Esophagus muscularis mucosa (tissue), 4 donors: ENCODE measurements at regions not wholly inside any gene's neighbourhood (a gene's known extent, or its start where the extent isn't known, plus 50 kb on each side); places are given as distances from the start of the nearest gene placed in this dataset.

Experiments used
- DNase-seq: peaks from one replicate; pipeline ENCODE4 v3.0.0-alpha.2; 2017; ENCODE audit errors: extremely low spot score
- H3K27ac ChIP-seq, 4 donors: fragments of 200-600 bp; sonication (generic); replicated peaks in 1 of 4; 1 replicate in 3 of 4; 2 replicates in 1 of 4; pipeline ENCODE4 v1.5.1; 2016 to 2019; ENCODE audit warnings: mild to moderate bottlenecking in 1 of 4
- H3K27me3 ChIP-seq, 4 donors: fragments of 200-600 bp; sonication (generic); one replicate each; pipeline versions ENCODE4 v1.5.1 to v1.6.0; 2016 to 2019
- H3K36me3 ChIP-seq, 4 donors: fragments of 200-600 bp; sonication (generic); one replicate each; pipeline ENCODE4 v1.5.1; 2016 to 2019
- H3K4me1 ChIP-seq, 4 donors: fragments of 200-600 bp; sonication (generic); one replicate each; pipeline ENCODE4 v1.5.1; 2016 to 2019
- H3K4me3 ChIP-seq, 4 donors: fragments of 200-600 bp; sonication (generic); 1 replicate in 2 of 4; 2 replicates in 2 of 4; pipeline ENCODE4 v1.5.1; 2016 to 2019; ENCODE audit warnings: mild to moderate bottlenecking in 4 of 4, moderate library complexity in 1 of 4
- H3K9me3 ChIP-seq, 4 donors: fragments of 200-600 bp; sonication (generic); 1 replicate in 3 of 4; 2 replicates in 1 of 4; pipeline ENCODE4 v1.5.1; 2016 to 2019
- EP300 ChIP-seq: sonication (generic); formaldehyde crosslinking; IDR thresholded peaks from one replicate; pipeline ENCODE4 v1.6.1; 2017; ENCODE audit warnings: antibody characterized with exemption
- POLR2A ChIP-seq: fragments of 450-650 bp; IDR thresholded peaks from one replicate; pipeline ENCODE4 v1.6.1; 2017; ENCODE audit warnings: antibody characterized with exemption, moderate library complexity, mild to moderate bottlenecking, low read depth
- POLR2AphosphoS5 ChIP-seq, 2 donors: sonication (generic); formaldehyde crosslinking; IDR thresholded peaks; one replicate each; pipeline ENCODE4 v1.6.1; 2017; ENCODE audit warnings: antibody characterized with exemption in 2 of 2
- WGBS: methylation state at CpG from one replicate; pipeline ENCODE4 v1.1.5; 2018; 5-methylcytosine and 5-hydroxymethylcytosine counted together
- intact Hi-C: fragments of 100-400 bp; cut with DNase I; formaldehyde crosslinking; loops from one replicate; pipeline ENCODE4 v1.15.1; 2023
- small RNA-seq, 3 donors: library from RNA; depleted of rRNA; stranded (forward); fragments of <200 nt; gene quantifications; one replicate each; pipeline ENCODE3, GENCODE V24; 2016
- TF ChIP-seq, protein P1 (sequence below), 3 experiments: fragments of 200-600 bp in 2 of 3; fragments of 450-650 bp in 1 of 3; sonication (generic) in 2 of 3; IDR thresholded peaks; one replicate each; pipeline ENCODE4 v1.5.1; 2017 to 2019; ENCODE audit warnings: antibody characterized with exemption in 3 of 3, mild to moderate bottlenecking in 2 of 3, moderate library complexity in 1 of 3

DNA sequence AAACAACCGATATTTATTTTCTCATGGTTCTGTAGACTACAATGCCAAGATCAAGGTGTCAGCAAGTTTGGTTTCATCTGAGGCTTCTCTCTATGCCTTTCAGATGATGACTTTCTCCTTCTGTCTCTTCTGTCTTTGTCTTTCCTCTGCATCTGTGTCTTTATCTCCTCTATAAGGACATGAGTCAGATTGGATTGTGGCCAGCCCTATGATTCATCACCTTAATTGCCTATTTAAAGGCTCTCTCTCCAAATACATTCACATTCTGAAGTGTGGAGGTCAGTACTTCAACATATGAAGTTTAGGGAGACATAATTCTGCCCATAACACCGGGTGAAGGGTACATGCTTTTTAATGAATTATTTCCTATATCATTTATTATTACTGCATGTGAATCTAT is 71.2 kb upstream of the CNTNAP5 start:
- no peaks in the 10 kb centered on the region for H3K4me1 ChIP-seq
- no peak overlapping the region for H3K27ac ChIP-seq
- TF ChIP-seq POLR2A (no peak), POLR2AphosphoS5 (IDR thresholded peaks at IDR 0.05) (no peak), EP300 (no peak)
- TF ChIP-seq, protein P1, sequence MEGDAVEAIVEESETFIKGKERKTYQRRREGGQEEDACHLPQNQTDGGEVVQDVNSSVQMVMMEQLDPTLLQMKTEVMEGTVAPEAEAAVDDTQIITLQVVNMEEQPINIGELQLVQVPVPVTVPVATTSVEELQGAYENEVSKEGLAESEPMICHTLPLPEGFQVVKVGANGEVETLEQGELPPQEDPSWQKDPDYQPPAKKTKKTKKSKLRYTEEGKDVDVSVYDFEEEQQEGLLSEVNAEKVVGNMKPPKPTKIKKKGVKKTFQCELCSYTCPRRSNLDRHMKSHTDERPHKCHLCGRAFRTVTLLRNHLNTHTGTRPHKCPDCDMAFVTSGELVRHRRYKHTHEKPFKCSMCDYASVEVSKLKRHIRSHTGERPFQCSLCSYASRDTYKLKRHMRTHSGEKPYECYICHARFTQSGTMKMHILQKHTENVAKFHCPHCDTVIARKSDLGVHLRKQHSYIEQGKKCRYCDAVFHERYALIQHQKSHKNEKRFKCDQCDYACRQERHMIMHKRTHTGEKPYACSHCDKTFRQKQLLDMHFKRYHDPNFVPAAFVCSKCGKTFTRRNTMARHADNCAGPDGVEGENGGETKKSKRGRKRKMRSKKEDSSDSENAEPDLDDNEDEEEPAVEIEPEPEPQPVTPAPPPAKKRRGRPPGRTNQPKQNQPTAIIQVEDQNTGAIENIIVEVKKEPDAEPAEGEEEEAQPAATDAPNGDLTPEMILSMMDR (IDR thresholded peaks at IDR 0.05): no peak
- H3K27me3 ChIP-seq: no peaks in the 10 kb centered on the region
- 78% methylated on average over 2 of the region's 2 CpGs for WGBS
- H3K4me3 ChIP-seq: no peak overlapping the region
- intact Hi-C loops: no loop called here
- H3K9me3 ChIP-seq: no peaks in the 10 kb centered on the region
- no peak for DNase-seq
- no peaks in the 10 kb centered on the region for H3K36me3 ChIP-seq

DNA sequence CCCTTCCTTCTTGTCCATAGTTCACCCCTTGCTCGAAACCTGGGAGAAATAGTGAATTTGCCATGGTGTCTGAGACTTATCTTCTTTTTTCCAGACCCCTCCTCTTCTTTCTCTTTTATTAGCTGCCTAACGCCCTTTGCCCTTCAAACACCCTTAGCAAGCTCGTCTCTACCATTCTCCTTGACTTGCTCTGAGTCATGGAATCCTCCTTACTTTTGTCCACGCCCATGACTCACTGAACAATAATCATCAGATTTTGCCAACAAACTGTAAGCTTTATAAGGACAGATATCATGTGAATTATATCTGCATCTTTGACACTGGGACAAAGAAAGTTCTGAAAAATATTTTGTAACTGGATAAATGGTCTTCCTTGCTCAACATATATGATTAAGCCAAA is 67.1 kb upstream of the CNTNAP5 start:
- H3K27me3 ChIP-seq: no peaks in the 10 kb centered on the region
- H3K9me3 ChIP-seq: no peaks in the 10 kb centered on the region
- H3K4me3 ChIP-seq: no peak overlapping the region
- H3K36me3 ChIP-seq: no peaks in the 10 kb centered on the region
- no peak for DNase-seq
- intact Hi-C loops: no loop called here
- H3K27ac ChIP-seq: no peak overlapping the region
- WGBS: 82% methylated on average over 4 of the region's 4 CpGs
- TF ChIP-seq POLR2A: no peak
- no peak for TF ChIP-seq EP300
- no peak for TF ChIP-seq POLR2AphosphoS5 (IDR thresholded peaks at IDR 0.05)
- TF ChIP-seq, protein P1 (IDR thresholded peaks at IDR 0.05): no peak
- H3K4me1 ChIP-seq: no peaks in the 10 kb centered on the region

DNA sequence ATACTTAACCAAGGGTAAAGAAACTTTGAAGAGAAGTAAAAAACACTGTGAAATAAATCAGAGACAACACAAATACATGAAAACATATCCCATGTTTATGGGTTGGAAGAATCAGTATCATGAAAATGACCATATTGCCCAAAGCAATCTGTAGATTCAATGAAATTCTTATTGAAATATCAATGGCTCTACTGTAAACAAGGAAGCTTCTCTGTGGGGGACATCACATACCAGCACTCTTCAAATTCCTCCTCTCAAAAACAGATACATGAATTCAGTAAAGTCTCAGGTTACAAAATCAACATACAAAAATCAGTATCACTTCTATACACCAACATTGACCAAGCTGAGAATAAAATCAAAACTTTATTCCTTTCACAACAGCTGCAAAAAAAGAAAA is 63.5 kb upstream of the CNTNAP5 start:
- H3K9me3 ChIP-seq: no peaks in the 10 kb centered on the region
- no peaks in the 10 kb centered on the region for H3K36me3 ChIP-seq
- no peak overlapping the region for H3K4me3 ChIP-seq
- H3K4me1 ChIP-seq: no peaks in the 10 kb centered on the region
- H3K27ac ChIP-seq: no peak overlapping the region
- TF ChIP-seq, protein P1 (IDR thresholded peaks at IDR 0.05): no peak
- no peak for TF ChIP-seq POLR2A
- no peak for TF ChIP-seq EP300
- no peak for TF ChIP-seq POLR2AphosphoS5 (IDR thresholded peaks at IDR 0.05)
- no peaks in the 10 kb centered on the region for H3K27me3 ChIP-seq
- DNase-seq: no peak
- intact Hi-C loops: no loop called here

DNA sequence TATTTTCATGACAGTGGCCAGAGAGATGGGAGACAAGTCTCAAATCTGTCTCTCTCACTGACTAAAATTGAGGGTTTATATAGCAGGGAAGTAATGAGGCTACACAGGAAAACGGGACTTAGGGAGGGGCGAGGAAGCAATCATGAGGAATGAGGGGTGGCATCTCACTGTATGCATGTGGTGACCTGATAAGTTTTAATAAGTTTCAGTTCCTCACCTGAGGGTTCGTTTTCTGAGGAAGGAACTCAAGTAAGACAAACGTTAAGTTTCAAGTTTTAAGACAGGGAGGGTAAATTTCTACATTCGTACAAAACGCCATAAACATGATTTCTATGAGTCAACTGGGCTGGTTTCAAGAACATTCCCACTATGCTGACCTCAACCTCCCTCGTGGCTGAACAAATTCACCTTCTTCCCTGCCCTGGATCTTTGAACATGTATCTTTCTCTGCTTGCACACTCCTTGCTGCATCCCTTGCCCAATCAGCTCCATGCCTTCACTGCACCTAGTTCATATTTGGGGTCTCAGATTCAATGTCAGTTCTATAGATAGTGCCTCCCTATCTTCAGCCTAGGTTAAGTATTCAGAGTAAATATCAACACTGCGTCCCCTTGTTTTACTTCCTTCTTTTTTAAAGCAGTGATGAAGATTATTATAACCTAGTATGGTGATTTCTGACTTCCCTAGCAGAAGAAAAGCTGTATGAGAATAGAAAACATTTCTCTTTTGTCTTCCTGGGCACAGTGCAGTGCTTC is 53.3 kb upstream of the CNTNAP5 start:
- Histone ChIP-seq H3K4me3 (no peak overlapping the region), H3K27ac (no peak overlapping the region), H3K4me1 (no peaks in the 10 kb centered on the region), H3K9me3 (no peaks in the 10 kb centered on the region), H3K36me3 (no peaks in the 10 kb centered on the region), H3K27me3 (no peaks in the 10 kb centered on the region)
- 72% methylated on average over 8 of the region's 8 CpGs for WGBS
- no peak for DNase-seq
- intact Hi-C loops: no loop called here
- TF ChIP-seq EP300: no peak
- TF ChIP-seq, protein P1 (IDR thresholded peaks at IDR 0.05): no peak
- no peak for TF ChIP-seq POLR2AphosphoS5 (IDR thresholded peaks at IDR 0.05)
- TF ChIP-seq POLR2A: no peak

Small RNA genes lying in the stretch of these regions (small RNA-seq; reads per million reads assigned to genes)
- gene AC064859.1: 0 reads per million in 3 donors
